Right lobe of liver (tissue), 6 donors: ENCODE measurements at regions not wholly inside any gene's neighbourhood (a gene's known extent, or its start where the extent isn't known, plus 50 kb on each side); places are given as distances from the start of the nearest gene placed in this dataset.

Source experiments
- ATAC-seq, 4 donors: fragments of 200-7000 bp; cut with Tn5 transposase; one replicate each; pipeline ENCODE4 v1.9.1; 2020; ENCODE audit warnings: mild to moderate bottlenecking in 4 of 4, moderate library complexity in 4 of 4
- DNase-seq, 3 donors: peaks; one replicate each; pipeline ENCODE4 v3.0.0-alpha.2; 2020
- H3K27ac ChIP-seq, 3 donors: fragments of 200-600 bp; one replicate each; pipeline ENCODE4 v1.8.0; 2022
- H3K27me3 ChIP-seq, 2 donors: fragments of 200-600 bp; one replicate each; pipeline ENCODE4 v1.8.0; 2022
- H3K36me3 ChIP-seq, 4 donors: fragments of 200-600 bp; sonication (generic) in 1 of 4; one replicate each; pipeline versions ENCODE4 v1.5.1 to v1.8.0; 2017 to 2022; ENCODE audit warnings: control low read depth in 1 of 4
- H3K4me1 ChIP-seq, 4 donors: fragments of 200-600 bp; sonication (generic) in 1 of 4; one replicate each; pipeline versions ENCODE4 v1.5.1 to v1.8.0; 2017 to 2022; ENCODE audit warnings: control low read depth in 1 of 4
- H3K4me3 ChIP-seq, 3 donors: fragments of 200-600 bp; one replicate each; pipeline ENCODE4 v1.8.0; 2022
- H3K9me3 ChIP-seq, 4 donors: fragments of 200-600 bp; sonication (generic) in 1 of 4; one replicate each; pipeline versions ENCODE4 v1.5.1 to v1.8.0; 2017 to 2022; ENCODE audit warnings: control low read depth in 1 of 4
- CTCF ChIP-seq, 4 donors: fragments of 200-600 bp in 3 of 4; fragments of 450-650 bp in 1 of 4; IDR thresholded peaks; one replicate each; pipeline versions ENCODE4 v1.5.1 to v1.8.0; 2016 to 2022; ENCODE audit warnings: antibody characterized with exemption in 4 of 4, mild to moderate bottlenecking in 2 of 4
- POLR2A ChIP-seq: fragments of 450-650 bp; IDR thresholded peaks from one replicate; pipeline ENCODE4 v1.6.1; 2017; ENCODE audit warnings: antibody characterized with exemption, mild to moderate bottlenecking
- WGBS: methylation state at CpG from one replicate; pipeline ENCODE4 v1.1.6; 2018; ENCODE audit warnings: low coverage, low lambda C conversion rate; ENCODE audit not compliant: insufficient coverage; ENCODE audit errors: missing lambda C conversion rate; 5-methylcytosine and 5-hydroxymethylcytosine counted together
- intact Hi-C, 2 donors: fragments of 100-400 bp; cut with DNase I; formaldehyde crosslinking; loops; one replicate each; pipeline versions ENCODE4 v1.11.2 to v1.14.1; 2022
- donor health status: DM: no; HTN: yes; CAD: no.
- donor health status: DM: no; HTN: no; CAD: no.
- donor health status: DM: no; HTN: no; CAD: no.
- donor health status: DM: no; HTN: yes; CAD: no.
- donor health status: DM: no; HTN: yes; CAD: no.

DNA sequence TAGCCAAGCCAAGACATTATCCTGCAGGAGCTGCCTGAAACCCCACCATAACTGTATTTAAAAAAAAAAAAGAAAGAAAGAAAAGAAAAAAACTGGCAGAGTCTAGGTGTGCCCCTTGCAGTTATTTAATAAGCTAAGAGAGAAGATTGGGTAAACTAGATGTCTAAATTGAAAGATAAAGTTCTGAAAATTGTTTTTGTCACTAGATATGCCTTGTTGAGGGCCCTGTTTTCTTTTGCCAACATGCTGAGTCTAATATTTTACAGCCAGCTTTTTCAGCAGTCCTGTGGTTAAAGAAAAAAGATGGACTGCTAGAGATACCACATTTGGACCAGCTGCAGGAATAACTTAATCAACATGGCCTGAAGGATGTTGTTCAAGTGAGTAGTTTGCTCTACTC is 116.3 kb upstream of the TCF21 start:
- H3K4me1 ChIP-seq = no peaks in the 10 kb centered on the region
- H3K27ac ChIP-seq = no peak overlapping the region
- TF ChIP-seq CTCF (IDR thresholded peaks at IDR 0.05) = no peak
- no peak for TF ChIP-seq POLR2A
- no peak for ATAC-seq
- no peak overlapping the region for H3K4me3 ChIP-seq
- no peaks in the 10 kb centered on the region for H3K36me3 ChIP-seq
- no peak for DNase-seq
- no peaks in the 10 kb centered on the region for H3K27me3 ChIP-seq
- intact Hi-C loops = no loop called here
- H3K9me3 ChIP-seq = no peaks in the 10 kb centered on the region

DNA sequence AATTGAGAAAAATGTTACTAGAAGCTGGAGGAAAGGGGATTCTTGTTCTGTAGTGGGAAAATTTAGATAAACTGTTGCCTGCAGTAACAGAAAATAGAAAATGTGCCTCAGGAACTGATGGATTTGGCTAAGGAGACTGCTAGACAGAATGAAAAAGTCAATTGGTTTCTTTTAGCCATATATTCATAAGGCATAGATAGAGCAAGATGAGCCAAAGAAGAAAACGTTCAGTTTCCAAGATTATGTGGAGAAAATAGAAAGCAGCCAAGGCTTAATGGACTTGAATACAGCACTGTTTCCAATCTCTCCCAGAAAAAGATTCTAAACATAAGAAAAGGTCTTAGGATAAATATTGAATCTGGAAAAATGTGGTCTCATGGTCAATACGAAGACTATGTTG is 115.1 kb upstream of the TCF21 start:
- intact Hi-C loops = no loop called here
- ATAC-seq = no peak
- 41% methylated on average over 2 of the region's 2 CpGs for WGBS

DNA sequence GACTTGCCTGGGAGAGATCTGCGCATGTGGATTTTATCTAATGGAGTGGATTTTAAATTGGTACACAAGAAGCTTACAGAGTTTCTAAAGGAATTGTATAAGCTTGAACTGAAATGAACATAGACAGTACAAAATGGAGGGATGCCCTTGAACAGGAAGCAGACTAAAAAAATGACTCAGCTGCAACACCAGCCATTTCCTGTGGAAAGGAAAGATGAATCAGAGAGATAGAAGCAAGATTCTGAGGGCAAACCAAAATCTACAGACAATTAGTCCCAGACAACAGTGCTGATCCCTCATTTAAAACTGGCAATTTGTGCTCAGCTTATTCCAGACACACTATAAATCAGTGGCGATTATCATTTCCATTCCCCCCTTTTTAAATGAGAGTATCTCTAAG is 114.6 kb upstream of the TCF21 start:
- Histone ChIP-seq H3K4me3 (no peak overlapping the region), H3K4me1 (no peaks in the 10 kb centered on the region), H3K27ac (no peak overlapping the region), H3K9me3 (no peaks in the 10 kb centered on the region), H3K36me3 (no peaks in the 10 kb centered on the region), H3K27me3 (no peaks in the 10 kb centered on the region)
- TF ChIP-seq POLR2A (no peak), CTCF (IDR thresholded peaks at IDR 0.05) (no peak)
- DNase-seq (no peak), ATAC-seq (peak in 1 of 4 donors; percentile 14)
- intact Hi-C loops = no loop called here
- 94% methylated on average over 2 of the region's 2 CpGs for WGBS

More for the DNA sequence above, 115.1 kb upstream of the TCF21 start:
- H3K27me3 ChIP-seq = no peaks in the 10 kb centered on the region
- DNase-seq = no peak
- no peaks in the 10 kb centered on the region for H3K4me1 ChIP-seq
- H3K4me3 ChIP-seq = no peak overlapping the region
- H3K36me3 ChIP-seq = no peaks in the 10 kb centered on the region
- TF ChIP-seq POLR2A = no peak
- no peak for TF ChIP-seq CTCF (IDR thresholded peaks at IDR 0.05)
- H3K27ac ChIP-seq = no peak overlapping the region
- no peaks in the 10 kb centered on the region for H3K9me3 ChIP-seq

- TF ChIP-seq POLR2A = no peak
- no peak for TF ChIP-seq CTCF (IDR thresholded peaks at IDR 0.05)
- no peaks in the 10 kb centered on the region for H3K9me3 ChIP-seq
- H3K27me3 ChIP-seq = no peaks in the 10 kb centered on the region
- no peaks in the 10 kb centered on the region for H3K4me1 ChIP-seq
- 52% methylated on average over 2 of the region's 2 CpGs for WGBS
- DNase-seq (no peak), ATAC-seq (peak; percentile 54 to 92 (median 76))
- H3K36me3 ChIP-seq = no peaks in the 10 kb centered on the region
- H3K27ac ChIP-seq = no peak overlapping the region
- intact Hi-C loops = no loop called here
- H3K4me3 ChIP-seq = no peak overlapping the region
These were observed 110.3 kb upstream of the TCF21 start for GRCh38 chr6:133778414-133779130.
